Spleen (tissue), 7 donors: ENCODE measurements at regions not wholly inside any gene's neighbourhood (a gene's known extent, or its start where the extent isn't known, plus 50 kb on each side); places are given as distances from the start of the nearest gene placed in this dataset.

Experiments
- CTCF ChIP-seq, 11 experiments: fragments of 200-600 bp in 7 of 11; fragments of 450-650 bp in 4 of 11; sonication (generic) in 4 of 11; IDR thresholded peaks in 8 of 11; conservative IDR thresholded peaks in 3 of 11; 1 replicate in 7 of 11; 2 replicates in 4 of 11; pipeline versions ENCODE4 v1.4.0 to v1.8.0; 2016 to 2021; ENCODE audit warnings: antibody characterized with exemption in 11 of 11, inconsistent platforms in 4 of 11, mild to moderate bottlenecking in 1 of 11
- POLR2A ChIP-seq, 3 donors: fragments of 450-650 bp; IDR thresholded peaks; one replicate each; pipeline ENCODE4 v1.5.1; 2017; ENCODE audit warnings: antibody characterized with exemption in 3 of 3, mild to moderate bottlenecking in 1 of 3
- POLR2AphosphoS5 ChIP-seq, 3 donors: sonication (generic); formaldehyde crosslinking; IDR thresholded peaks; one replicate each; pipeline ENCODE4 v1.5.1; 2017; ENCODE audit warnings: antibody characterized with exemption in 3 of 3
- donor health status: DM: no; HTN: no; CAD: no; lungs with moderate emphysema.
- donor health status: DM: no; HTN: no; CAD: no.
- donor health status: DM: no; HTN: no; CAD: no.

- TF ChIP-seq CTCF (IDR thresholded peaks at IDR 0.05 in 8 of 11, conservative IDR thresholded peaks at IDR 0.05 in 3 of 11) (no peak), POLR2A (IDR thresholded peaks at IDR 0.05) (no peak), POLR2AphosphoS5 (IDR thresholded peaks at IDR 0.05) (no peak)
Observed at GRCh38 chr19:31127134-31127967, 221.9 kb downstream of the TSHZ3 start.
